ENCODE measurements at regions not wholly inside any gene's neighbourhood (a gene's known extent, or its start where the extent isn't known, plus 50 kb on each side); places are given as distances from the start of the nearest gene placed in this dataset.

DNA sequence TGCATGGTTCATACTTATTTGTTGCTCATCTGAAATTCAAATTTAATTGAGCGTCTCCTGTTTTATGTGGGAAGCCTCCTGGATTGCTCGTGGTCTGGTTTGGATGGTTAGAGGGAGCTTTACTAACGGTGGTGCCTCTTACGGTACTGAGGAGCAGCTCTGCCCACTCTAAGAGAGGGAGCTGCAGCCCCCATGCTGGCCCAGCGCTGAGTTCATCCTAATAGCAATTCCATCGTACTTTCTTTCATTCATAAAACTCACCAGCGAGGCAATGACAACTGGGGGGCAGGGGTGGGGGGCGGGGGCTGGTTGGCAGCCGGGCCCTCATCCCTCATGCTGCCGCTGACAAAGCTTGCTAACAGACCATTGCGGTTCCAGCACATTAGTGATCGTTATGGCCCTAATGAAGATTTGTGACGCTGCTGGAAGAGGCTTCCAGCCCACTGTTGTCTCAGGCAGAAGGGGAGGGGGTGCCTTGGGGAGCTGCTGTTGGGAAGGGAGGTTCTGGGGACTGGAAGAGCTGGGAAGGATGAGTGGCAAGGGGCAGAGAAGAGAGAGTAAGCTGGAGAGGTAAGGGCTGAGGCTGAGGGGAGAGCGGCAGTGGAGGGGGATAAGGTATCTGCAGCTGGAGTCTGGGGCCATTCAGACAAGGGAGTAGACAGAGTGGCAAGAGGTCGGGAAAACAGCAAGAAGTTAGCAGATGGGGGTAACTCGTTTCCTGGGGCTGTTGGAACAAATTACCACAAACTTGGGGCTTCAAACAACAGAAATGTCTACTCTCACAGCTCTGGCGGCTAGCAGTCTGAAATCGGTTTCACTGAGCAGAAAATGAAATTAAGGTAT, 238.1 kb downstream of the LPIN1 start:
- Mint-ChIP-seq H3K9me3 (peaks cover 2% of the 10 kb centered on the region), H3K36me3 (no peaks in the 10 kb centered on the region), H3K4me1 (no peaks in the 10 kb centered on the region), H3K4me3 (no peak overlapping the region), H3K27me3 (peaks cover 34% of the 10 kb centered on the region), H3K27ac (no peak overlapping the region)
- CTCF ChIA-PET = no interaction called here
- no peak for DNase-seq

DNA sequence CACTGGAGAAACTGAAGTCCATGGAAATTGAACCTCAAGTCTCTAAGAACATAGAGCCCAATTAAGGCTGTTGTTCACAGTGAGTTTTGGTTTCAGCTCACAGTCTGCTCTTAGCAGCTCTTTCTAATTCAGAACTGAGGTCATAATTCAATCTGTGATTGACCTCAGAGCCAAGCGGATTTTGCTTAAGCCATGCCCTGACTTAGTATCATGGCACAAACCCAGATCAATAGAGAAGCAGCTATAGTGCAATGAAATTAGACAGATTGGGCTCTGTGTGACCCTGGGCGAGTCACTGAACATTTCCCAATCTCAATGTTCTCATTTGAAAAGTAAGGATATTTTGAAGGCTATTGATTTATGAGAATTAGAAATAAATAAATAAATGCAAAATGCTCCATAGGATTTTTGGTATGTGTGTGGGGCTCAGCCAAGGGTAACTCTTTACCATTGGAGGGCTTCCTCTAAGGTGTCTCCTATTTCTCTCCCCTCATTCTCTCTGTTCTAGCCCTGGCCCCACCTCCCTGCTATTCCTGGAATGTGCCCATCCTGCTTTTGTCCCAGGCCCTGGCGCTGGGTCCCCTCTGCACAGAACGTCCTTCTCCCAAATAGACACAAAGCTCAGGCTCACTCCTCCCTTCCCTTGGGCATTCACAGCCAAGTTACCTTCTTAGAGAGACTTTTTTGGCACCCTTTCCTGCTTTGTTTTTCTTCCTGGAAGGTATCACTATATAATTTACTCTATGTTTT, 239.6 kb downstream of the LPIN1 start:
- Mint-ChIP-seq H3K4me1 (no peaks in the 10 kb centered on the region), H3K27ac (no peak overlapping the region), H3K27me3 (peaks cover 37% of the 10 kb centered on the region), H3K36me3 (no peaks in the 10 kb centered on the region), H3K9me3 (no peaks in the 10 kb centered on the region), H3K4me3 (no peak overlapping the region)
- CTCF ChIA-PET = no interaction called here
- DNase-seq = no peak

DNA sequence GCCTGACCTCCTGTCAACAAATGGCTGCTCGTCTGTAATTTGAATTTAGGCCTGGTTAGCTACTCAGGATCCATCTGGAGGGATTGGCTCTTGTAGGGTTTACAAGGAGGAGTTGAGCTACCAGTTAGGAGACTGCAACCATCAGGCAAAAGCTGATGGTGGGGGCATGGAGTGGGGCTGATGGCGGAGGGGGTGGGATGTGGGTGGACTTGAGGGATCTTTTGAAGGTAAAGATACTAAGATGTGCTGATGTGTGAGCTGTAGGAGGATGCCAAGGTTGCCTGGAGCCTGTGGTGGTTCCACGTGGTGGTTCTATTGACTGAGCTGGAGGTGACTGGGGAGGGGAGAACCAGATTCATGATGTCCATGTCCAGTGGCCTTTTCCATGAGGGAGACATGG, 240.7 kb downstream of the LPIN1 start:
- H3K27me3 Mint-ChIP-seq = peaks cover 37% of the 10 kb centered on the region
- no peak for DNase-seq
- no peak overlapping the region for H3K27ac Mint-ChIP-seq
- no peaks in the 10 kb centered on the region for H3K9me3 Mint-ChIP-seq
- no peak overlapping the region for H3K4me3 Mint-ChIP-seq
- H3K36me3 Mint-ChIP-seq = no peaks in the 10 kb centered on the region
- CTCF ChIA-PET = no interaction called here
- no peaks in the 10 kb centered on the region for H3K4me1 Mint-ChIP-seq

DNA sequence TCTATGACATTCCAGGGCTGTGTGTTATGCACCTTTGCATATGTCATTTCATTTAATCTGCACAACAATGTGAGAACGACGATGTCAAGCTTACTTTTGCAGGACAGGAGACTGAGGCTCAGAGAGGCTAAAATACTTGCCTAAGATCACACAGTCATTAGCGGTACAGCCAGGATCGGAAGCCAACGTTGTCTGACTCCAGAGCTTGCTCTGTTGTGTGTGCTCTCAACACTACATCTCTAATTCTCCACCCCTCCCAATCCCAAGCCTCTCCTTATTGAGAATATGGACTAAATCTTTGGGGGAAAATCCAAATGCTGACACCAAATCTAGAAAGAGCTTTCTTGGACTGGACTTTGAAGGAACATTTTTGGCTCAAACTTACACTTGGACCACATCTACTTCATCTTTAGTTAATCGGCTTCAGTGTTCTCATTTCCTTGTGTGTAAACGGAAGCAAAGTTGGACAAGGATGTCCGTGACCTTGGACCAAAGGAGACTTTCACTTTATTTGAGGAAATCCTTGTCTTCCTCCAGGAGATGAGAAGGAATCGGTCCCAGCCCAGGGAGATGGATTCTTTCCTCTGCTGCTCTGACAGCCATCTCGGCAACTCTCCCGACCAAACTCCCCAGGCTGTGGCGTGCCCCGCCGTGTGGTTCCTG, 242.4 kb downstream of the LPIN1 start:
- Mint-ChIP-seq H3K4me1 (no peaks in the 10 kb centered on the region), H3K9me3 (no peaks in the 10 kb centered on the region), H3K27ac (no peak overlapping the region), H3K27me3 (peaks cover 35% of the 10 kb centered on the region), H3K4me3 (no peak overlapping the region), H3K36me3 (no peaks in the 10 kb centered on the region)
- DNase-seq = no peak
- CTCF ChIA-PET = no interaction called here

DNA sequence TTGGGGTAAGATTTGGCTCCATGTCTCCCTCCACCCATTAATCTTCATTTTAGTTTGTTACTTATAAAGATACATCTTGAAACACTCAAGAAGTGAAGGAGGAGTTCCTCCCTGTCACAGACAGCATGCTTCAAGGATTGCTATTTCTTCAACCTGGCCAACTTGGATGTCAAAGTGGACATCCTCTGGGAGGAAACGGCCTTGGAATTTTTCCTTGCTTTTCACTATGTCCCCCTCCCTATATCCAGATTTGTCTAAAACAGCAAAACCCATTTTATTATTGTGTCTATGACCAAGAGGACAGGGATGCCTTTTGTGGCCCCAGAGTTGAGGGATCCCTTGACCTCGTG, 242.9 kb downstream of the LPIN1 start:
- no peak overlapping the region for H3K4me3 Mint-ChIP-seq
- peaks cover 33% of the 10 kb centered on the region for H3K27me3 Mint-ChIP-seq
- H3K27ac Mint-ChIP-seq = no peak overlapping the region
- DNase-seq = no peak
- no peaks in the 10 kb centered on the region for H3K4me1 Mint-ChIP-seq
- H3K9me3 Mint-ChIP-seq = no peaks in the 10 kb centered on the region
- no peaks in the 10 kb centered on the region for H3K36me3 Mint-ChIP-seq
- CTCF ChIA-PET = no interaction called here

DNA sequence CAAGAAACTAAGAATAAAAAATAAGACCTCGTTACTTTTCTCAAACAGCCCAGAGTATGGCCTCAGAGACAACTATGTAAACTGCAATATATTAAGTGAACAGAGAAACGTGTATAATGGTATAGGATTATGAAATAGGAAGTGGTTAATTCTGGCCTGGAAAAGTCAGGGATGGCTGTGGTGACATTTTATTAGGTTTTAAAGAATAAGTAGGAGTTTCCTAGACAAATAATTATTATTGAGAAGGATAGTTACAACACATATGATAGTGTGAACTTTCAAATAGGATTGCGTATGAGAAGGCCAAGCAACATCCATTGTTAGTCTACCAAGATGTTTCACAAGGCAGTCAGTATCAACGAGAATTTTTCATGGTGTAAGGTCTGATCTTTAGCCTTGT, 244.1 kb downstream of the LPIN1 start:
- no peak overlapping the region for H3K27ac Mint-ChIP-seq
- CTCF ChIA-PET = no interaction called here
- H3K4me1 Mint-ChIP-seq = no peaks in the 10 kb centered on the region
- H3K9me3 Mint-ChIP-seq = peaks cover 3% of the 10 kb centered on the region
- H3K4me3 Mint-ChIP-seq = no peak overlapping the region
- peaks cover 21% of the 10 kb centered on the region for H3K27me3 Mint-ChIP-seq
- no peaks in the 10 kb centered on the region for H3K36me3 Mint-ChIP-seq
- no peak for DNase-seq

DNA sequence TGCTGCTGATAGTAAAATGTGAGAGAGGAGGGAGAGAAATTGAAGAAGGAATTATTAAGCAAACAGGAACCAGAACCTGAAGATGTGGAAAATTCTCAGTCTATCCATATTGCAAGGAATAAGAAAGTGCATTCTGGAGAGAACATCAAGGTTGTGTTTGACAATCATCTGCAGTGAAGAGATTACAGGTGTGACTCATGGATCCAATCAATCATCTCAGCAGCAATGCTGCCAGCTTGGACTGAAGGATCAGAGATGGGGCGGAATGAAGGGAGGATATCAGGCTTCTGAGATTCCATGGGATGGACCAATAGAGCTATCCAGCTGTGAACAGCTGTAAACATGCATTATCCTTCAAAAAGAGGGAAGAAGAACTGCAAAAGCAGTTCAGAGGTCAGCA, 247.3 kb downstream of the LPIN1 start:
- CTCF ChIA-PET = no interaction called here
- Mint-ChIP-seq H3K9me3 (peaks cover 3% of the 10 kb centered on the region), H3K27me3 (peaks cover 15% of the 10 kb centered on the region), H3K4me1 (peaks cover 8% of the 10 kb centered on the region), H3K4me3 (no peak overlapping the region), H3K27ac (no peak overlapping the region), H3K36me3 (no peaks in the 10 kb centered on the region)
- no peak for DNase-seq

DNA sequence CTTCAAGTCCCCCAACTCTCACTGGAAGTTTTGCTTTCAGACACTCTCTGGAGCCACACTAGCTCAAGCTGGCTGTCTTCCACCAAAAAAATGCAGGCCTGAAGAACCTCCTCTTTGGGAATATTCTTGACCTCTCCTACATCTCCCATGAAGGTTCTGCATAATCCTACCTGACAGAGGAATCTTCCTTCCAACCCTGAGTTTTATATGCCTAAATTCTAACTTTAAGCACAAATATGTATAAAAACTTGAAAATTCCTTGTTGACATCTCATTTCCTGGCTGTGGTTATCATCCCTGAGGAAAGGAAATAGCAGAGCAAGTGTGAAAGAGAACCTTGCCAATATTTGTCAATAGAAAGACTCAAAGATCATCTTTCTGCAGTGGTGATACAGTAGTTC, 249.0 kb downstream of the LPIN1 start:
- peaks cover 3% of the 10 kb centered on the region for H3K9me3 Mint-ChIP-seq
- H3K36me3 Mint-ChIP-seq = no peaks in the 10 kb centered on the region
- DNase-seq = no peak
- CTCF ChIA-PET = interaction anchor here (0.6 kb wide), 1 partner anchor 283 kb away, joined by 4 read pairs; no protein-coding TSS in a partner anchor
- peaks cover 6% of the 10 kb centered on the region for H3K27me3 Mint-ChIP-seq
- H3K4me1 Mint-ChIP-seq = peaks cover 8% of the 10 kb centered on the region
- no peak overlapping the region for H3K4me3 Mint-ChIP-seq
- H3K27ac Mint-ChIP-seq = no peak overlapping the region

DNA sequence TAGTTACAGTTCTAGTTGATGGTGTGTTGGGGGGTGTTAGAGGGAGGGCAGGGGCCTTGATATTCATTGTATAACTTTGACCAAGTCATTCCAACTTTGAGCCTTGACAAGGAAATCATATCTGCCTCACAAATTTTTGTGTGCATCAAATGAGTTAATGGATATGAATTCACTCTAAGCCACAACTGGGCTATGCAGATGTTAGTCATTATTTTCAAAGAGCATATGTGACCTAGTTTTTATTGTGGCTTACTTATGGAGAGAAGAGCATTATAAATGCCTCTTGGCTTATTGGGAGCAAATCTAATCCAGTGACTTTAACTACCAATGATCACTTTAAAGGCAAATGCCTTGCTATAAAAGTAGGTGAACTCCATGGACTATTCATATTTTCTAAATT, 250.2 kb downstream of the LPIN1 start:
- H3K4me3 Mint-ChIP-seq = no peak overlapping the region
- no peak overlapping the region for H3K27ac Mint-ChIP-seq
- H3K4me1 Mint-ChIP-seq = peaks cover 8% of the 10 kb centered on the region
- peaks cover 3% of the 10 kb centered on the region for H3K9me3 Mint-ChIP-seq
- CTCF ChIA-PET = no interaction called here
- peaks cover 13% of the 10 kb centered on the region for H3K27me3 Mint-ChIP-seq
- H3K36me3 Mint-ChIP-seq = no peaks in the 10 kb centered on the region
- no peak for DNase-seq

DNA sequence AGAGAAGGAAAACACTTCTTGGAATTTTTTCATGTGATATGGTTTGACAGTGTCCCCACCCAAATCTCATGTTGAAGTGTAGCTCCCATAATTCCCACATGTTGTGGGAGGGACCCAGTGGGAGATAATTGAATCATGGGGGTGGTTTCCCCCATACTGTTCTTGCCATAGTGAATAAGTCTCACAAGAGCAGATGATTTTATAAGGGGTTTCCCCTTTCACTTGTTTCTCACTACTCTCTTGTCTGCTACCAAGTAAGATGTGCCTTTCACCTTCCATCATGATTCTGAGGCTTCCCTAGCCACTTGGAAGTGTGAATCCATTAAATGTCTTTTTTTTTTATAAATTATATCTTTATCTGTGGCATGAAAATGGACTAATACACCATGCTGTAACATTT, 250.7 kb downstream of the LPIN1 start:
- DNase-seq = no peak
- Mint-ChIP-seq H3K27ac (no peak overlapping the region), H3K9me3 (peaks cover 3% of the 10 kb centered on the region), H3K4me3 (no peak overlapping the region), H3K36me3 (no peaks in the 10 kb centered on the region), H3K27me3 (peaks cover 13% of the 10 kb centered on the region), H3K4me1 (peaks cover 8% of the 10 kb centered on the region)
- CTCF ChIA-PET = no interaction called here

DNA sequence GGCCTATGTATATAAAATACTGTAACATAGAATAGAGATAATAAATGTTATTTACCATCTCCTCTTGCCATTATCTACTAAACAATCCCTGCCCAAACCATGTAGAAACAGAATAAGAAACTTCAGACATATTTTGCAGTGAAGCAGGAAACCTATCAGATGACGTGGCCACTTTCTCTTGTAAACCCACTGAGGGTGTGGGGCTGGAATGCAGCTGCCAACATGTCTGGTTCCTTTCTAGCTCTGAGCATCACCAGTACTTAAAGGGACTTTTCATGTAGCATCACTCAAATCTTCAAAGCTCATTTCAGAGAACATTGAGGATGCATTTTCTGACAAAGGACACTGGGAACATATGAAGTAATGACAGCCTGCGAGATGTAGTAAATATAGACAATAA, 251.8 kb downstream of the LPIN1 start:
- Mint-ChIP-seq H3K27me3 (peaks cover 11% of the 10 kb centered on the region), H3K9me3 (peaks cover 3% of the 10 kb centered on the region), H3K27ac (no peak overlapping the region), H3K4me1 (peaks cover 8% of the 10 kb centered on the region), H3K4me3 (no peak overlapping the region), H3K36me3 (no peaks in the 10 kb centered on the region)
- peak; percentile 33 for DNase-seq
- CTCF ChIA-PET = no interaction called here

DNA sequence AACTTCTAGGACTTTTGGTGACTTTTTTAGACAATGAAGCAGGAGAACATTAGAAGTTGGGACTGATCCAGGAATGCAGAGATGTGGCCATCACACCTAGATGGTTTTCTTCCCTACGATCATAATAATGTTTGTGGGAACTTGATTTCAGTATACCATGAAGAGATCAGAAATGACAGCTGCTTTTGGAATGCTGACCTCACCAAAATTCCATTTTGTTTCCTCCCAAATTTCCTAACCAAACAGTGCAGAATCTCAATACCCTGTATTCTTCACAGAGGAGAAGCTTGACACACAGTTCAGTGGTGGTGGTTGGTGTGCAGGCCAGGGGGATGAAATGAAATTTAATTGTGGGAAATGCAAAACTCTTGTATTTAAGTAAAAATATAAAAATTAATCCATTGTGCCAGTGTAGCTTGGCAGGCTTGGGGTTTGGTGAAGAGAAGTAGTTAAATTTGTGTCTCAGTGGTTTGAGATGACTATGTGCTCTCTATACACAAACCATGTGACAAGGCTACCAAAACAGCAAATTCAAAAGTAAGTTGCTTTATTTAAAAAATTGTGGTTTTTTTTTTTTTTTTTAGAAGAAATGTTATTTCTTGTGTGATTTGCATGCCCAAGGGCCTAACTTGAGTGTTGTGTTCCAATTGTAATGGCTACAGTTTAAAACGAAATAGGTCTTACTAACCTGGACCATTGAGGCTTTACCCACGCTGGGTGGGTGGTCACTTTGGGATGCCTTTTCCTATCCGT, 252.4 kb downstream of the LPIN1 start:
- DNase-seq = no peak
- H3K36me3 Mint-ChIP-seq = no peaks in the 10 kb centered on the region
- H3K27me3 Mint-ChIP-seq = peaks cover 6% of the 10 kb centered on the region
- peaks cover 8% of the 10 kb centered on the region for H3K4me1 Mint-ChIP-seq
- H3K27ac Mint-ChIP-seq = no peak overlapping the region
- H3K9me3 Mint-ChIP-seq = peaks cover 3% of the 10 kb centered on the region
- no peak overlapping the region for H3K4me3 Mint-ChIP-seq
- CTCF ChIA-PET = no interaction called here

DNA sequence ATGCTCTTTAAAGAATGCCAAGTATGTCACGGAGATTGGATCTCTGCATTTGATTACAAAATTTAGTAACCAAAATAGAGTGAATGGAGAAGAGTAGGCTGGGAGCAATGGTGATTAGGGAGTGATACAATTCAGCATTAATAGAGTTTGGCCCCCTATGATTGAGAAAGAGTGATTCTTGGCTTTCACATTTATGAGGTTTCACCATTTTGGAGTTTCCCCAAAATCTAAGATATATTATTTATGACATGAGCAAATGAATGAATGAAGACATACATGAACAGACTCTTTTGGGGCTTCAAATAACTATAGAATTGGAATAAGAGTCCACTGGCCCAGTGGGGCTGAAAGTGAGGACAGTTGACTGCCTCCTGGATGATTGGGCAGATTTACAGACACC, 255.2 kb downstream of the LPIN1 start:
- peaks cover 21% of the 10 kb centered on the region for H3K4me1 Mint-ChIP-seq
- H3K27me3 Mint-ChIP-seq = peaks cover 10% of the 10 kb centered on the region
- H3K27ac Mint-ChIP-seq = no peak overlapping the region
- DNase-seq = no peak
- H3K36me3 Mint-ChIP-seq = no peaks in the 10 kb centered on the region
- CTCF ChIA-PET = no interaction called here
- H3K9me3 Mint-ChIP-seq = no peaks in the 10 kb centered on the region
- H3K4me3 Mint-ChIP-seq = no peak overlapping the region

DNA sequence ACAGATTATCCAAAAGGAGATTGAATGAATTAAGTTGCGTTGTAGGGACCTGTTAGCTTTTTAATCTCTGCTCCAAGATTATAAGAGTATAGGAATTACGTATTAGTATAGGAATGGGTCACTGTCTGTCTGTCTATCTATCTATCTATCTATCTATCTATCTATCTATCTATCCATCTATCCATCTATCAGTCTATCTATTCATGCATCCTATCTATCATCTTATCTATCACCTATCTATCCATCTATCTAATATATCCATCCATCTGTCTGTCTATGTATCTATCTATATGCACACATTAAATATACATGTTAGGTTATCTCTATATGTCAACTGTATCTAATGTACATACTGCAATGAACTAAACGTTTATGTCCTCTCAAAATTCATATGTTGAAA, 255.8 kb downstream of the LPIN1 start:
- DNase-seq = no peak
- no peak overlapping the region for H3K27ac Mint-ChIP-seq
- peaks cover 21% of the 10 kb centered on the region for H3K4me1 Mint-ChIP-seq
- CTCF ChIA-PET = no interaction called here
- no peak overlapping the region for H3K4me3 Mint-ChIP-seq
- no peaks in the 10 kb centered on the region for H3K9me3 Mint-ChIP-seq
- peaks cover 10% of the 10 kb centered on the region for H3K27me3 Mint-ChIP-seq
- H3K36me3 Mint-ChIP-seq = no peaks in the 10 kb centered on the region
